ENCODE measurements at regions not wholly inside any gene's neighbourhood (a gene's known extent, or its start where the extent isn't known, plus 50 kb on each side); places are given as distances from the start of the nearest gene placed in this dataset.

DNA sequence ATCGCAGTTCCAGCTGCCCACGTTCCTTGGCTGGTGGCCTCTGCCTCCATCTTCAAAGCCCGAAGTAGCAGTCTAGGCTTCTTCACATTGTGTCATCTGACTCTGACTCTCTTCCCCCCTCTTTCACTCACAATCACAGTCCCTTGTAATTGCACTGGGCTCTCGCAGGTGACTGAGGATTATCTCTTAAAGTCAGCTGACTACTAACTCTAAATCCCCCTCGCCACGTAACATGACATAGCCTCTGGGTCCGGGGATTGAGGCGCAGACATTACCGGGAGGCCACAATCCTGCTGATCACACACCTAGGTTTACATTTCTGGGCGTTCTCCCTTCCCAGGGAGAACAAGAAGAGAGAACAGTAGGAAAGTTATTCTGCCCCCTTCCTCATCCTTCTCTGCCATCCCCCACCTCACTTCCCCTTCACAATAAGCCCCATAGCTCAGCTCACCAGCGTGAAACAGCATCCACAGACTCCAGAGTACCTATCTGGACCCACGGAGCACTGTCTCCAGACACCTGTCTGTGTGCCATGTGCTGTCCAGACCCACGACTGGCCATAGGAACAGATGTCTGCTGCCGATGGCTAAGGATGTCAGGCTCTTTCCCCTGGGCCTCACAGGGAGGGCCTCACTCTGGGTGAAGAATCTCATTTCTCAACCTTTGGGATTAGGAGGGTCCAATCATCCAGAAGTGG lies 64.3 kb upstream of the FZD7 start:
- TF ChIP-seq, protein P1, sequence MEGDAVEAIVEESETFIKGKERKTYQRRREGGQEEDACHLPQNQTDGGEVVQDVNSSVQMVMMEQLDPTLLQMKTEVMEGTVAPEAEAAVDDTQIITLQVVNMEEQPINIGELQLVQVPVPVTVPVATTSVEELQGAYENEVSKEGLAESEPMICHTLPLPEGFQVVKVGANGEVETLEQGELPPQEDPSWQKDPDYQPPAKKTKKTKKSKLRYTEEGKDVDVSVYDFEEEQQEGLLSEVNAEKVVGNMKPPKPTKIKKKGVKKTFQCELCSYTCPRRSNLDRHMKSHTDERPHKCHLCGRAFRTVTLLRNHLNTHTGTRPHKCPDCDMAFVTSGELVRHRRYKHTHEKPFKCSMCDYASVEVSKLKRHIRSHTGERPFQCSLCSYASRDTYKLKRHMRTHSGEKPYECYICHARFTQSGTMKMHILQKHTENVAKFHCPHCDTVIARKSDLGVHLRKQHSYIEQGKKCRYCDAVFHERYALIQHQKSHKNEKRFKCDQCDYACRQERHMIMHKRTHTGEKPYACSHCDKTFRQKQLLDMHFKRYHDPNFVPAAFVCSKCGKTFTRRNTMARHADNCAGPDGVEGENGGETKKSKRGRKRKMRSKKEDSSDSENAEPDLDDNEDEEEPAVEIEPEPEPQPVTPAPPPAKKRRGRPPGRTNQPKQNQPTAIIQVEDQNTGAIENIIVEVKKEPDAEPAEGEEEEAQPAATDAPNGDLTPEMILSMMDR (IDR thresholded peaks at IDR 0.05): no peak
- no peak for TF ChIP-seq POLR2A (IDR thresholded peaks at IDR 0.05)
- Histone ChIP-seq H3K27ac (no peak overlapping the region), H3K36me3 (no peaks in the 10 kb centered on the region), H3K27me3 (no peaks in the 10 kb centered on the region), H3K9me3 (no peaks in the 10 kb centered on the region), H3K4me3 (no peak overlapping the region), H3K4me1 (peaks cover 0 to 20% (median 0%) of the 10 kb centered on the region in 4 donors)
- DNase-seq: no peak

DNA sequence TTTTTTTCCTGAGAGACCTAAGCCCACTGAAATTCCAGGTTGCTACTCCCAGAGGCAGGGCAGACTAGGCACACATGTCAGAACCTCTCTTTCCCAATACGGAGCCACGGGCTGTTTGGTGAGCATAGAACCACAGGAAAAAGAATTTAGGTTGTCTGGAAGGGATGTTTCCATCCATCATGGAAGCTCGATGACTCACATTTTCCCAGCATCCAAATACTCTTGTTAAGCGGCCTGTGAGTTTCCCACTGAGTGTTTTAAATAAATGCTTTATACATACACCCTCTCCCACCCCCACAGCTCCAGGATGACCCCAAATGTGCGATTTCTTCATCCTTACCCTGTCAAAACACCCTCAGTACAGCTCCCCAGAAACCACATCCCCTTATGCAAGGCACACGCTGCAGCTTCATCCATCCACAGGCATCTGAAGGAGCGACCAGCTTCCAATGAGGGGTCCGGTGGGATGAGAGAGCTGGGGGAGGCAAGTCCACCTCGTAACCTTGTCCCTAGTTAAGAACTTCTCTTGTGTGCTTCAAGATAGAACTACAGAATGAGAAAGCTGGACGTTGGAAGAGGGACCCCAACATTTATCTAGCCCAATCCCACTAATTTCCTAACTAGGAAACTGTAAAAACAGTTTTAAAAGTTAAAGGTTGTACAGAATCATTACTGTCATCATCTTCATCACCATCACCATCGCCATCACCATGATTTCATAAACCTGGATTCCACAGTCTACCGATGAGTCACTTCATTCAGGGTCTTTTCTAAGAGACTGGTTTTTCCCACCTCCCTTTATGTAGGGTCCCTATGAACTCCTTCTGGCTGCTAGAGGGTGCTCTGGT lies 63.5 kb upstream of the FZD7 start:
- H3K27me3 ChIP-seq: no peaks in the 10 kb centered on the region

DNA sequence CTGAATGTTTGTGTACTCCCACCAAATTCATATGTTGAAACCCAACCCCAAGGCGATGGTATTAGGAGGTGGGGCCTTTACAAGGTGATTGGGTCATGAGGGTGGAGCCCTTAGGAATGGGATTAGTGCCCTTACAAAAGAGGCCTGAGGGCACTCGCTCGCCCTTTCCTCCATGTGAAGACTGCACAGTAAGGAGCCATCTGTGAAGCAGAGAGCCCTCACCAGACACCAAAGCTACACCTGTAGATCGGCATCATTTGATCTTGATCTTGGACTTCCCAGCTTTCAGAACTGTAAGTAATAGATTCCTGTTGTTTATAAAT lies 62.9 kb upstream of the FZD7 start:
- no peaks in the 10 kb centered on the region for H3K36me3 ChIP-seq
- TF ChIP-seq, protein P1 (IDR thresholded peaks at IDR 0.05): no peak
- no peak for TF ChIP-seq POLR2A (IDR thresholded peaks at IDR 0.05)
- no peak overlapping the region for H3K4me3 ChIP-seq
- no peak overlapping the region for H3K27ac ChIP-seq
- peaks cover 0 to 32% (median 1%) of the 10 kb centered on the region in 4 donors for H3K4me1 ChIP-seq
- no peaks in the 10 kb centered on the region for H3K27me3 ChIP-seq
- H3K9me3 ChIP-seq: no peaks in the 10 kb centered on the region
- DNase-seq: no peak

More for the DNA sequence above, 63.5 kb upstream of the FZD7 start:
- Histone ChIP-seq H3K4me3 (no peak overlapping the region), H3K9me3 (no peaks in the 10 kb centered on the region), H3K4me1 (peaks cover 0 to 28% (median 1%) of the 10 kb centered on the region in 4 donors), H3K27ac (no peak overlapping the region), H3K36me3 (no peaks in the 10 kb centered on the region)
- TF ChIP-seq, protein P1 (IDR thresholded peaks at IDR 0.05): no peak
- no peak for TF ChIP-seq POLR2A (IDR thresholded peaks at IDR 0.05)
- no peak for DNase-seq

DNA sequence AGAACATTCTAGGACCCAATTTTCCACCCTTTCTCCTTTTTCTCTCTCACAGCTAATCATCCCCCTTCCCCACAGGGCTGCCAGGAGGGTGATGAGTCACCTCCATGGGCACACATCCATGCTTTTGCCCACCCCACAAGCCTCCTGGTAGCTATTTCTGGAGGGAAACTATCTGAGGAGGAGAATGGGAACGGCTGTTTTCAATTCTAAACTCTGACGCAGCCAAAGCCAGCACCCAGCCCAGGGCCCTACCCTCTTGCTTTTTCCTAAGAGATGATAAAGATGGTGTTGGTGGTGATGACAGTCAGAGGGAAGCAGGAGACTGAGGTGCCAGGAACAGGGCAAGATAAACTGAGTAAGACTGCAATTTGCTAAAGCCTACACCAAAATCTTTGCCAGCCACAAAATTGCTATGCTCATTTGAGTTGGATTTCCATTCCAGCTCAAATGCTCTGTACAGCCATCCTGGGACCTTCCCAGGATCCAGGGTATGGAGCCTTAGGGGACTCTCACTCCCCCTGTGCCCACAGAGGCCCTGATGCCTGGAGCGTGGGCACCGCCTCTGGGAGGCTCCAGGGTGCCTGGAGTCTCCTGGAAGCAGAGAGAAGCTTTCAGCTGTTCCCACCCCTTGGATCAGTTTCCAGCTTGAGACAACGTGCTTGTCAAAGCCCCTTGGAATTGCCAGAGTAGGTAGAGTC lies 62.0 kb upstream of the FZD7 start:
- Histone ChIP-seq H3K36me3 (no peaks in the 10 kb centered on the region), H3K27ac (no peak overlapping the region), H3K9me3 (no peaks in the 10 kb centered on the region), H3K4me3 (no peak overlapping the region), H3K27me3 (no peaks in the 10 kb centered on the region), H3K4me1 (peaks cover 0 to 32% (median 1%) of the 10 kb centered on the region in 4 donors)
- DNase-seq: no peak
- no peak for TF ChIP-seq POLR2A (IDR thresholded peaks at IDR 0.05)
- TF ChIP-seq, protein P1 (IDR thresholded peaks at IDR 0.05): no peak

DNA sequence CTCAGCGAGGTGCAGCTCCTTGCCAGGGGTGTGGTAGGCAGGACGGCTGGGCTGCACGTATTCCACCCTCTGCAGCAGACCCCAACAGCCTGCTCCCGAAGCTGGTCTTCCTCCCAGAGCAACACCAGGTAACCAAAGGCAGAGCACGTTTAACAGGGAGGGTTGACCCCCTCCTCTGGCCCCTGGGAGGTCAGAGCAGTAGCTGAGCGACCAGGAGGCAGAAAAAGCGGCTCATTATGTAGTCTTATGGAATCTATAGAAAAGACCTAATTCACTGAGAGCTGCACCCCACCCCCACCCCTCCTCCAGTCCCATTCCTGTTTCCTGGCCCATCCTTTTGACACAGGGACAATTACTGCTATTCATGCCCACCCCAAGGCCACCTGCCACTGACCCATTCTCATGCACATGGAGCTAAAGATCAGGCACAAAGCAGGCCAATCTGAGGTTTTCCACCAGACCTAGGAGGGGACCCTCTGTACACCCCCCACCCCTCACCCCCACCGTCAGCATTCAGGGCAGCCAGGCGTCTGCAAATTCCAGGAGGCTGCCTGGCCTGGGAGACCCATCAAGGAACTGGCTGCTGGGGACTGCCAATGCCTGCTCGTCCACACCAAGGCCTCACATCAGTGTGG lies 60.9 kb upstream of the FZD7 start:
- H3K27ac ChIP-seq: no peak overlapping the region
- no peak overlapping the region for H3K4me3 ChIP-seq
- H3K4me1 ChIP-seq: peaks cover 0 to 32% (median 1%) of the 10 kb centered on the region in 4 donors
- H3K36me3 ChIP-seq: no peaks in the 10 kb centered on the region
- no peak for DNase-seq
- TF ChIP-seq, protein P1 (IDR thresholded peaks at IDR 0.05): no peak
- TF ChIP-seq POLR2A (IDR thresholded peaks at IDR 0.05): no peak
- H3K27me3 ChIP-seq: no peaks in the 10 kb centered on the region
- H3K9me3 ChIP-seq: no peaks in the 10 kb centered on the region

Measured in Peyer's patch (tissue), 4 donors.